HFFc6 (cell line): ENCODE measurements at regions not wholly inside any gene's neighbourhood (a gene's known extent, or its start where the extent isn't known, plus 50 kb on each side); places are given as distances from the start of the nearest gene placed in this dataset.

Source experiments
- DNase-seq: peaks from one replicate; pipeline ENCODE4 v3.0.0-alpha.2; 2018
- H3K27ac Mint-ChIP-seq: 2 replicates; pipeline ENCODE4 v1.8.0; 2020; ENCODE audit warnings: mild to moderate bottlenecking, mixed read lengths
- H3K27me3 Mint-ChIP-seq: 2 replicates; pipeline ENCODE4 v1.8.0; 2021; ENCODE audit warnings: mild to moderate bottlenecking, moderate library complexity, mixed read lengths; ENCODE audit not compliant: insufficient read depth
- H3K36me3 Mint-ChIP-seq: 2 replicates; pipeline ENCODE4 v1.8.0; 2021; ENCODE audit warnings: low read depth, mixed read lengths
- H3K4me1 Mint-ChIP-seq: 2 replicates; pipeline ENCODE4 v1.8.0; 2020; ENCODE audit warnings: low read depth, mixed read lengths
- H3K4me3 Mint-ChIP-seq: 2 replicates; pipeline ENCODE4 v1.8.0; 2020; ENCODE audit warnings: mild to moderate bottlenecking, moderate library complexity, mixed read lengths
- H3K9me3 Mint-ChIP-seq: 2 replicates; pipeline ENCODE4 v1.8.0; 2020; ENCODE audit warnings: mild to moderate bottlenecking, mixed read lengths
- CTCF ChIP-seq: fragments of 200-600 bp; sonication (generic); IDR thresholded peaks from 2 replicates; pipeline ENCODE4 v1.5.0; 2021; ENCODE audit warnings: antibody characterized with exemption, mild to moderate bottlenecking

- DNase-seq: no peak
- Mint-ChIP-seq H3K9me3 (peaks cover 48% of the 10 kb centered on the region), H3K4me3 (no peak overlapping the region), H3K36me3 (no peaks in the 10 kb centered on the region), H3K27me3 (no peaks in the 10 kb centered on the region), H3K27ac (no peak overlapping the region), H3K4me1 (no peaks in the 10 kb centered on the region)
- no peak for TF ChIP-seq CTCF
Measured at GRCh38 chr12:71007020-71007419, 86.5 kb upstream of the PTPRR start.

- TF ChIP-seq CTCF: no peak
- Mint-ChIP-seq H3K4me3 (no peak overlapping the region), H3K9me3 (peaks cover 49% of the 10 kb centered on the region), H3K27me3 (no peaks in the 10 kb centered on the region), H3K36me3 (no peaks in the 10 kb centered on the region), H3K27ac (no peak overlapping the region), H3K4me1 (no peaks in the 10 kb centered on the region)
- no peak for DNase-seq
Measured at GRCh38 chr12:71005166-71005565, 84.6 kb upstream of the PTPRR start.

GRCh38 chr12:71004578-71004977, 84.0 kb upstream of the PTPRR start:
- Mint-ChIP-seq H3K9me3 (peaks cover 50% of the 10 kb centered on the region), H3K27ac (no peak overlapping the region), H3K4me3 (no peak overlapping the region), H3K36me3 (no peaks in the 10 kb centered on the region), H3K27me3 (no peaks in the 10 kb centered on the region), H3K4me1 (no peaks in the 10 kb centered on the region)
- no peak for DNase-seq
- TF ChIP-seq CTCF: no peak

- no peaks in the 10 kb centered on the region for H3K36me3 Mint-ChIP-seq
- no peaks in the 10 kb centered on the region for H3K4me1 Mint-ChIP-seq
- no peak overlapping the region for H3K4me3 Mint-ChIP-seq
- H3K9me3 Mint-ChIP-seq: peaks cover 48% of the 10 kb centered on the region
- no peak for TF ChIP-seq CTCF
- no peak overlapping the region for H3K27ac Mint-ChIP-seq
- no peaks in the 10 kb centered on the region for H3K27me3 Mint-ChIP-seq
- DNase-seq: no peak
Measured at GRCh38 chr12:71000748-71001147, 80.2 kb upstream of the PTPRR start.

GRCh38 chr12:71000255-71000654, 79.7 kb upstream of the PTPRR start:
- H3K9me3 Mint-ChIP-seq: peaks cover 51% of the 10 kb centered on the region
- no peaks in the 10 kb centered on the region for H3K27me3 Mint-ChIP-seq
- no peaks in the 10 kb centered on the region for H3K4me1 Mint-ChIP-seq
- H3K27ac Mint-ChIP-seq: no peak overlapping the region
- H3K4me3 Mint-ChIP-seq: no peak overlapping the region
- no peak for TF ChIP-seq CTCF
- H3K36me3 Mint-ChIP-seq: no peaks in the 10 kb centered on the region
- DNase-seq: no peak

GRCh38 chr12:70994217-70994788, 73.8 kb upstream of the PTPRR start:
- Mint-ChIP-seq H3K27me3 (no peaks in the 10 kb centered on the region), H3K9me3 (peaks cover 27% of the 10 kb centered on the region), H3K4me1 (no peaks in the 10 kb centered on the region), H3K4me3 (no peak overlapping the region), H3K36me3 (no peaks in the 10 kb centered on the region), H3K27ac (no peak overlapping the region)
- no peak for DNase-seq
- no peak for TF ChIP-seq CTCF
